GM10248 (cell line): ENCODE measurements at regions not wholly inside any gene's neighbourhood (a gene's known extent, or its start where the extent isn't known, plus 50 kb on each side); places are given as distances from the start of the nearest gene placed in this dataset.

Experiments used
- CTCF ChIA-PET: fragments of 300-600 bp; sonication (Branson Sonifier 250); formaldehyde crosslinking; extraction: SDS; loops from one replicate; lab custom pipeline; 2021; ENCODE audit warnings: antibody characterized with exemption; lab: Yijun Ruan, JAX
- POLR2A ChIA-PET: fragments of 350-650 bp; sonication (Branson Sonifier 250); formaldehyde crosslinking; extraction: SDS; loops from one replicate; lab custom pipeline; 2020; ENCODE audit warnings: antibody characterized with exemption; lab: Yijun Ruan, JAX
- DNase-seq: peaks from one replicate; pipeline ENCODE4 v3.0.0; 2012; ENCODE audit errors: extremely low spot score
- TF ChIP-seq, protein P1 (sequence below): IDR thresholded peaks from 2 replicates; pipeline ENCODE4 v1.5.1; 2012; ENCODE audit warnings: mild to moderate bottlenecking, low read depth; ENCODE audit errors: extremely low read depth, missing control alignments, control extremely low read depth

DNA sequence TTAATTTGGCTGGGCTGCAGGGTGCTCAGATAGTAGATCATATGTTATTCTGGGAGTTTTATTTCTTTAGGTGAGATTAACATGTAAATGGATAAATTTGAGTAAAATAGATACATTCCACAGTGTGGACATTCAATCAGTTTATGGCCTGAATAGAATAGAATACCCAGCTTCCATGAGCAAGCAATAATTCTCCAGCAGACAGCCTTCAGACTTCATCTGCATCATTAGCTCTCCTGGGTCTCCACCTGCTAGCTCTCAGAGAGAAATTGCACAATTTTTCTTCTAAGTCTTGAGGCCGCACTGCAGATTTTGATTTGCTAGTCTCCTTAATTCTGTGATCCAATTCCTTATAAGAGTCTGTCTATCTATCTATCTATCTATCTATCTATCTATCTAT is 420.3 kb upstream of the BOD1L1 start:
- CTCF ChIA-PET = no interaction called here
- POLR2A ChIA-PET = no interaction called here
- TF ChIP-seq, protein P1, sequence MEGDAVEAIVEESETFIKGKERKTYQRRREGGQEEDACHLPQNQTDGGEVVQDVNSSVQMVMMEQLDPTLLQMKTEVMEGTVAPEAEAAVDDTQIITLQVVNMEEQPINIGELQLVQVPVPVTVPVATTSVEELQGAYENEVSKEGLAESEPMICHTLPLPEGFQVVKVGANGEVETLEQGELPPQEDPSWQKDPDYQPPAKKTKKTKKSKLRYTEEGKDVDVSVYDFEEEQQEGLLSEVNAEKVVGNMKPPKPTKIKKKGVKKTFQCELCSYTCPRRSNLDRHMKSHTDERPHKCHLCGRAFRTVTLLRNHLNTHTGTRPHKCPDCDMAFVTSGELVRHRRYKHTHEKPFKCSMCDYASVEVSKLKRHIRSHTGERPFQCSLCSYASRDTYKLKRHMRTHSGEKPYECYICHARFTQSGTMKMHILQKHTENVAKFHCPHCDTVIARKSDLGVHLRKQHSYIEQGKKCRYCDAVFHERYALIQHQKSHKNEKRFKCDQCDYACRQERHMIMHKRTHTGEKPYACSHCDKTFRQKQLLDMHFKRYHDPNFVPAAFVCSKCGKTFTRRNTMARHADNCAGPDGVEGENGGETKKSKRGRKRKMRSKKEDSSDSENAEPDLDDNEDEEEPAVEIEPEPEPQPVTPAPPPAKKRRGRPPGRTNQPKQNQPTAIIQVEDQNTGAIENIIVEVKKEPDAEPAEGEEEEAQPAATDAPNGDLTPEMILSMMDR = no peak
- DNase-seq = no peak

DNA sequence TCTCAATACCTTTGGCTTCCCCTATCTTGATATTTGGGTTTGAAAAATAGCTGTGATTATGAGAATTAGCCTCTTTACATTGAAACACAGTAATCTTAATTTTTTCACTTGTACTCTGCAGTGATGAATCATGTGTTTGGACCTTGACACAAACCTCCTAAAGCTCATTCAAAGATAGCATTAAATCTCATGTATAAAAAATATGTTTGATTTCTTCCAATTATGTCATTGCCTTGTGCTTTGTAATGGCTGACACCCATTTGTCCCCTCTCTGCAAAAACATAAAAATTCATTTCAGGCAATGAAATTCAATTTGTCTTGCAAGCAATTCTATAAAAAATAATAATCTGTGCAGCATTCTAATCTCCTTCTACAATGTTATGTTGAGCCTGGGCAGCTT is 422.4 kb upstream of the BOD1L1 start:
- TF ChIP-seq, protein P1 = no peak
- POLR2A ChIA-PET = no interaction called here
- CTCF ChIA-PET = interaction anchor here (0.7 to 1.8 kb wide), 2 partner anchors 10 to 30 kb away, joined by 3 to 5 read pairs; no protein-coding TSS in a partner anchor
- no peak for DNase-seq

DNA sequence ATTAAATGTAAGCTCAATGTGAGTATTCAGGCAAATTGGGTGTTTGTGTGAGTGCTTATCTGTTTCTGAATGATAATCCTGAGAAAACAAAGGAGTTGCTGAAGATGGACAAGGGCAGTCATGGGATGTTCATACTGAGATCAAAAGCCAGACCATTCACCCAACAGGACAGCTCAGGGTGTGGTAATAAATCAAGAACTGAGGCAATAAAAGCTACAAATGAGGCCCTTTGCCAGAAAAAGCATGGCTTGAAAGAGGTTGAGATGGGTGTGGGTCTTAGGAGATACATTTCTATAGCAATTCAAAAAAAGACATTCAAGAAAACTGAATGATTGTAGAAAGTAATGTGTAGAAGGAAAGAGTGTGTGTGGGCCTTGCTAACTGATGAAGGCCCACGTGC is 425.8 kb upstream of the BOD1L1 start:
- ChIA-PET CTCF (no interaction called here), POLR2A (no interaction called here)
- TF ChIP-seq, protein P1 = no peak
- no peak for DNase-seq

DNA sequence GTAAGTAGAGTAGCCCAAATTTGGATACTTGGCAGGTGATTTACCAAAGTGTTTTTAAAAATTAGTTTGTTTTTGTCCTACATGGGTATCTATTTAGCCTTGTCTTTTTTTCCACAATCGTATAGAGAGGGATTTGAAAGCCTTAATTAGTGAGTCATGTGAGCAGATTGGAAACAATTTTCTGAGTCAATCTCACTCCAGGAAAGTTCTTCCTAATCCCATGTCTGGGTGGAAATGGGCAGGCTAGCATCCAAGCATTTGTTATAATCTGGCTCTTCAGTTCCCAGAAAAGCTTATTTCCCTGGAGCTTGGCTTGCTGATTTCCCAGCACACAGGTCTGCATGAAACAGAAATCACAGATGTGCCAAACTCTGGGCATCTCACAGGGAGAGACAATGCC is 426.9 kb upstream of the BOD1L1 start:
- ChIA-PET CTCF (no interaction called here), POLR2A (no interaction called here)
- no peak for DNase-seq
- TF ChIP-seq, protein P1 = no peak

DNA sequence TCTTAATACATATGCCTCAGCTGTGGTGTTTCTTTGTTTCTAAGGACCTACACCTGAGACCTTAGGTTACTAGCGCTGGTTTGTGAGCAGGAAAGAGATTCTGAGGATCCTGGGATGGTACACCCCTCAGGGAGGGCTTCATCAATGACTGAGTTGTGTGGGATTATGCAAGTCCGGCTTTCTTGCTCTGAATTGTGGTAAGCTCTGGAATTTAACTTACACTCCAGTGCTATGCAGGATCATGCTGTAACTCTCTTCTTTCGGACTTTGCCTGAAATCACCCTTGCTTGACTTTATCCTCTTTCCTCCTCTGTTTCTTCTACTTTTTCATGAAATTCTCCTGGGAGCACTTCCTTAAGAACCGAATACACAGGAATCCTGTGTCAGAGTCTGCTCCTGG is 431.5 kb upstream of the BOD1L1 start:
- ChIA-PET CTCF (interaction anchor here (1.5 kb wide), 1 partner anchor 10 kb away, joined by 5 read pairs; no protein-coding TSS in a partner anchor), POLR2A (no interaction called here)
- TF ChIP-seq, protein P1 = no peak
- DNase-seq = no peak

DNA sequence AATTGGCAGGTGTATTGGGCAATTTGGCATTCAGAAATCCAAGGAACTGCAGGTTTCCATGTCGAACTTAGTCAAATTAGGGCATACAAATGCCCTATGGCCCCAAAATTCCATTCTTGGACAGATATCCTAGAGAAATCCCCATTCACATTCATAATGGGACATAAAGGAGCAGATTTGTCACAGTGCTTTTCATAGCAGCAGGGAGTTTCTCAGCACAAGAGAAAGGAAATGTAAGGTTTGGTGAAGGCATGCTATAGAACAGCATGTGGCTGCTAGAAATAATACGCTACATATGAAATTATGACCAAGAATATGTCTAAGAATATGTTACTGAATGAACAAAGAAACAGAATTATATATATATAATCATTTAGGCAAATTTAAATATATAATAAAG is 437.5 kb upstream of the BOD1L1 start:
- no peak for DNase-seq
- ChIA-PET POLR2A (no interaction called here), CTCF (no interaction called here)
- TF ChIP-seq, protein P1 = no peak

DNA sequence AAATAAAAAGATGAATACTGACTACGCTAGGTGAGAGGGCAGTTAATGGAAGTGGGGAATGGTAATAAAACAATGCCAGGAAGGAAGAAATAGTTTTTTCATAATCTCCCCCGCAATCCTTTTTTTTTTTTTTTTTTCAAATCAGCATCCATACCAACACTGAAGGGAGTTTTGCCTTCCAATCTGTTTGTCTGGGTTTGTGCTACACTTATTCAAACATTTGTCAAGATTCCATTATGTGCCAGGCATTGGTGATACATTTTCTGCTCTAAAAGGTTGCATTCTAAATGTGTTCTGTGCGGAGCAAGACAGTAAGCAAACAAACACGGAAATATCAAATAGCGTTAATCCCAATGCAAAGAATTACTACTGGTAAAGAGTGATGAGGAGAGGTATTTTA is 437.9 kb upstream of the BOD1L1 start:
- ChIA-PET POLR2A (no interaction called here), CTCF (no interaction called here)
- no peak for DNase-seq
- TF ChIP-seq, protein P1 = no peak
